GM19372 (cell line): ENCODE measurements at regions not wholly inside any gene's neighbourhood (a gene's known extent, or its start where the extent isn't known, plus 50 kb on each side); places are given as distances from the start of the nearest gene placed in this dataset.

Experiments used
- ATAC-seq: cut with Tn5 transposase; IDR thresholded peaks from one replicate; pipeline ENCODE4 v1.9.1; 2021; ENCODE audit warnings: mild to moderate bottlenecking, low read depth, moderate library complexity; ENCODE audit not compliant: unreplicated experiment

GRCh38 chr11:95717314-95717713 lies 72.3 kb downstream of the FAM76B start:
- ATAC-seq = no peak

- peak; percentile 5 for ATAC-seq
Measured at GRCh38 chr11:95716266-95716665, 73.3 kb downstream of the FAM76B start.

GRCh38 chr11:95715777-95716241 lies 73.8 kb downstream of the FAM76B start:
- ATAC-seq = peak; percentile 62

- no peak for ATAC-seq
Measured at GRCh38 chr11:95714843-95715776, 74.5 kb downstream of the FAM76B start.

- ATAC-seq = no peak
Measured at GRCh38 chr11:95713428-95713827, 76.2 kb downstream of the FAM76B start.

- ATAC-seq = no peak
Measured at GRCh38 chr11:95711945-95712221, 77.7 kb downstream of the FAM76B start.

- peak; percentile 37 for ATAC-seq
Measured at GRCh38 chr11:95711162-95711944, 78.2 kb downstream of the FAM76B start.

- no peak for ATAC-seq
Measured at GRCh38 chr11:95708681-95709080, 80.9 kb downstream of the FAM76B start.

GRCh38 chr11:95706974-95707387 lies 82.6 kb downstream of the FAM76B start:
- ATAC-seq = no peak

- peak; percentile 74 for ATAC-seq
Measured at GRCh38 chr11:95705485-95706124, 84.0 kb downstream of the FAM76B start.

GRCh38 chr11:95704865-95705264 lies 84.7 kb downstream of the FAM76B start:
- no peak for ATAC-seq

GRCh38 chr11:95703049-95703448 lies 86.5 kb downstream of the FAM76B start:
- ATAC-seq = peak; percentile 38

GRCh38 chr11:95702526-95702925 lies 87.1 kb downstream of the FAM76B start:
- no peak for ATAC-seq

GRCh38 chr11:95700471-95700817 lies 89.1 kb downstream of the FAM76B start:
- ATAC-seq = peak; percentile 45

GRCh38 chr11:95699631-95700470 lies 89.7 kb downstream of the FAM76B start:
- ATAC-seq = peak; percentile 44

- no peak for ATAC-seq
Measured at GRCh38 chr11:95698676-95699557, 90.7 kb downstream of the FAM76B start.

GRCh38 chr11:95697614-95698408 lies 91.8 kb downstream of the FAM76B start:
- no peak for ATAC-seq

- no peak for ATAC-seq
Measured at GRCh38 chr11:95695181-95695580, 94.4 kb downstream of the FAM76B start.

GRCh38 chr11:95693298-95693697 lies 96.3 kb downstream of the FAM76B start:
- ATAC-seq = no peak
